HG02571 (cell line): ENCODE measurements at regions not wholly inside any gene's neighbourhood (a gene's known extent, or its start where the extent isn't known, plus 50 kb on each side); places are given as distances from the start of the nearest gene placed in this dataset.

ENCODE experiments used
- ATAC-seq: cut with Tn5 transposase; IDR thresholded peaks from one replicate; pipeline ENCODE4 v1.9.1; 2021; ENCODE audit warnings: mild to moderate bottlenecking, moderate library complexity; ENCODE audit not compliant: unreplicated experiment

DNA sequence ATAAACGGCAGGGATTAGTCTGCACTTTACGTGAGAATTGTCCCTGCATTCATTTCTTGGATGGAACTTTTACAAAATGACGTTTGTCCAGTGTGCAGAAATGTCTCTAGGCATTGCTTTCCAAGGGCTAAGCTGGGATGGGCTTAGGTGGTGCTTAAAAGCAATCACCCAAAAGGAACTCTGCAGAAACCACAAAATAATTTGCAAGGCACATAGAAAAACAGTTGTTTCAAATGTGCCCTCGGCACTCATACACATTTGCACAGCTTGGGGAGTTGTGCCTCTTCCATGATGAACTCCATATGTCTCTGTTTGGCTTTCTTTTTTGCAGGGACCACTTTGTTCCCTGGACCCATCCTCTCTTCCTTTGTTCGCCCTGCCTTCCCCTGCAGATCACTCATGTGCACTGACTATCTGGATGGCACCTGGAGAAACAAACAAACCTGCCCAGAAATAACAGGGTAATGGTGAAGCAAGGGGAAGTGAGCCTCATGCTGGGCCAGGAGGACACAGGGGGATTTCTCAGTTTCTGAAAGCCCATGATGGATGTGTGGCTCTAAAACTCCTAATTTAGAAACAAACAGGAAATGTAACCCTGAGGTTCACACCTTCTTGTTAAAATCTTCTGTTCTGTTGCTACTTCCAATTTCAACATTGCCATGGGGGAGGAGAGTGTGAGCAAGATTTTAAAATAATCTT, 150.2 kb downstream of the SNX19 start:
- no peak for ATAC-seq

DNA sequence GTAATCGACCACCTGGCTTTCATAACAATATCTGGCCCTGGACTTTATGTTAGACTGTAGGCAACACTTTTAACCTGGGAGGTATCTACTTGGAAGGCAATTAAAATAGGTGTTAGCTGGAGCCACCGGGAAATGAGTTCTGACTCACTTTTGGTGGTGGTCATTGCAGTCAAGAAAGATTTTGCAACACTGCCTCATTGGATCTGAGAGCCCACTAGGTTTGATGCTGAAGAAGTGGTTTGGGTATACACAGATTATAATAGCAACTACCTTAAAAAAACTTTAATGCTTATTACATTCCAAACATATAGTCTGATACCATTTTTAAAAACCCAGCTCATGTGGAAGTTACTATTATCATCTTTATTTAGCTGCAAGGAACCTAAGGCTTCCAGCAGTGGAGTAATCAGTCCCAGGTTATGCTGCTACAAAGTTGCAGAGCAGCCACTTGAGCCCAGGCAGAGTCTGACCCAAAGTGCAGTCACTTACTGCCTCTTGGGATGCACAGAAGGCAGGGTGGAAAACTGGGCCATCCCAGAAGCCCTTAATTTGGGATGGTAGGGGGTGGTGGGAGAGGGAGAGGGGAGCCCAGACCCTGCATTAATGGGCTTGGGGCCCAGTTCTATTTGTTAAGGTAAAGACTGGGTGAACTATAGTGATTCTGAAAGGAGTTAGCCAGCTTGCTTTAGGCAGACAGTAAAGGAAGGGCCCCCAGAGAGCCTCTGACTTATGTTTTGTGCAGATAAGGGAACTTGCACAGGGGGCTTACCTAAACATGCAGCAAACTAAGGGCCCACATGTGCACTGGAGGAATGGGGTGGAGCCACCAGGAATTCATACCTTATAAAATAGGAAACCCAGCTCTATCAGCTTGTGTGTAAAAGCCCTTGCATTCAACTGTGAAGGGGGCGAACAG, 149.4 kb downstream of the SNX19 start:
- ATAC-seq: no peak

DNA sequence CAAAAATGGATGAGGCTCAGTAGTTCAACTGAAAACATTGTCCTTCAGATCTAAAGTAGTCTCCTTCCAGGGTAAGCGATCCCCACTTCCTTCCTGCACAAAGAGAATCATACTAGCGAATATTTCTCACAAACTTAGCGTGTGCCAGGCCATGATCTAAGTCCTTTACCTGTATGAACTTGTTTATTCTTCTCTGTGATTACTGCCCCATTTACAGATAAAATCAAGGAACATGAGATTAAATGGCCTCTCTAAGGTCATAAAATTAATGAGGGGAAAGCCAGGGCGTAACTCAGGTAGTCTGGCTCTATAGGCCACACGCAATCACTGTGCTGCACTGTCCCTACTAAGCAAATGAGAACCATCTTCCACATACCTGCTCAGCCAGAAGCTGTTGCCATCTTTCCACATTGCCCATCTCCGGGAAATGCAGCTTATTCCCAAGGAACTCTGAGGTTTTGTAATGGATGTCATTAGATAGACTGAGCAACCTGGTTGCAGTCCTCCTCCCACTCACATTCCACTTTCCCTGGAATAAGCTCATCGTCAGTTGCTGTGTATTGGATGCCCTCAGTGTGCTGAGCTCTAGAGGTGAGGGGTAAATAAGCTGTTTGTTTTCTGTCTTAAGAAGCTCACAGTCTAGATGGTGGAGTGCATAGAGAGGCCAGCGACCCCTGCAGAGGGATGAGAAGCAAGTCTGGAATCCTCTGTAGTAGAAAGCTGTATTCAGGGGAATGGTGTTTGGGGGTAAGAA, 146.3 kb downstream of the SNX19 start:
- no peak for ATAC-seq

DNA sequence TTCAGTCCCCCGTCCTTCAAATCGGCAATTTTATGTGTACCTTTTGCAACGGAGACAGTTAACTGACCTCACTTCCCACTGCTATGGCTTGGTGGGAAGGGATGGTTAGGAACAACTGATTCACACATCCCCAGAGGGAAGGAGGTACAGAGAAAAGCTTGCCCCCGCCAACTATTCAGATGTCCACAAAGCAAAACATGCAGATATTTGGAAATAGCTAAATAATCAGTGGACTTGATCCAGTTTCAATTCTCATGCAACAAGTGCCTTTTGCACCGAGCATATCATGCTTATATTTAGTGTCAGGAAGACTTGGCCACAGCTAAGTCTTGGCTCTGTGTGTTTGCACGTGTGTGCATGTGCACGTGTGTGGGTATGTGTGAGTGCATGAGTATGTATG, 144.6 kb downstream of the SNX19 start:
- no peak for ATAC-seq

DNA sequence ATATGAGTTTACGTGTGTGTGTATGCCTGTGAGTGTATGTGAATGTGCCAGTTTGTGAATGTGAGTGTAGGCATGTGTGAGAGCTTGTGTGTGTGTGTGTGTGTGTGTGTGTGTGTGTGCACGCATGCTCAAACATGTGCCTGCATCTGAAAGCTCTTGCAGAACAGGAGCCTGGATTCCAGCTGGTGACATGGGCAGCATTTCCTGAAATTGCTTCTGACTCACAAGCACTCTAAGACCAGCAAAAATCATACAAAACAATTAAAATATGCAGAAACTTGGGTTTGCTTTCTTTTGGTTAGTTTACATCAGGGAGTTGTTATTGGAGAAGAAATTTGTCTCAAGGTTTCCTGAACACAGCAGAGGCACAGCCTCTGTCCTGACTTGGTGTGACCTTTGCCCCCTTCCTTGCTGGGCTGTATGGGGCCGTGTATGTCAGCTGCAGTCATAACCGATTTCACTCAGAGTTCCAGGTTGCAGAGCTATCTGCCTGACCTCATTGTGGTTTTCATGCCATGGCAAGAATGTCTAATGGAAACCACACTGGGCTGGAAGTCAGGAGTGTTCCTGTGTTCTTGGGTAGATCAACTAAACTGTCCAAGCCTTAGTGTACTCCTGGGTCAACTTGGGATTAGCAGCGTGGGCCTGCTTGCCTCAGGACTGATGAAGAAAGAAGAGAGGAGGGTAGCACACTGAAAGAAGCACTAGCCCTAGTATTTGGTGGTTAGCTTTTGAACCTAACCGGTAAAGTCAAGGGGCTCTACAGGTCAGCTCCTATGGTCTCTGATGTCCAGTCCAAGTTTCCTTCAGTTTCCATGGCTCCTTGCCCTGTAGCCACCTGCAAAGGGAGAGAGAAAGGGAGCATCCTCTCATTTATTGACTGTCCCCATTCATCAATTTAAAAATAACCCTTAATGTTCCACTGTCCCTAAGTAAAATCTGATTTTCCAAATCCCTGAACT, 143.7 kb downstream of the SNX19 start:
- no peak for ATAC-seq

DNA sequence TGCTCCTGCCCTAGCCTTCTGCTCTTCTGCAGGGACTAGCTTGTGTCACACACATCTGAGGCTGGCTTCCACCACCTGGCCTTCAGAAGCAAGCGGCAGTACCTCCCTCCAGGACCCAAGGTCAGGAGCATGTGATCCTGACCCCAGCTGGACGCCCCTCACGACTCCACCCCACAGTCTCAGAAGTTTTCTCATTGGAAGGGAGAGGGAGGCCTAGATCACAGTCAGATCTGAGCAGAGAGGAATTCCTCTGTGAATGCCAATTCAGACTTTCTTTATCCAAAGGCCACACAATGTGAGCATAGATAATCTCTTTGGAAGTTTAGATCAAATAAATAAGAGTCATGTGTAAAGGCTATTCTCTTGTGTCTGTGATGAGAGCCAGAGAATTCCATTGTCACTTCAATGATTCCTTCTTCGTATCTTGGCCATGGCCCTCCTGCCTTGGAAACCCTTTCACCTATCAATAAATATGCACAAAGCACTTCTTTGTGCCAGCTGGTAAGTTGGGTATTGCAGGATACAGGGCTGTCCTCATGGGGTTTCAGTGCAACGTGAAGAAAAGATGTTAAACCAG, 142.9 kb downstream of the SNX19 start:
- ATAC-seq: no peak

DNA sequence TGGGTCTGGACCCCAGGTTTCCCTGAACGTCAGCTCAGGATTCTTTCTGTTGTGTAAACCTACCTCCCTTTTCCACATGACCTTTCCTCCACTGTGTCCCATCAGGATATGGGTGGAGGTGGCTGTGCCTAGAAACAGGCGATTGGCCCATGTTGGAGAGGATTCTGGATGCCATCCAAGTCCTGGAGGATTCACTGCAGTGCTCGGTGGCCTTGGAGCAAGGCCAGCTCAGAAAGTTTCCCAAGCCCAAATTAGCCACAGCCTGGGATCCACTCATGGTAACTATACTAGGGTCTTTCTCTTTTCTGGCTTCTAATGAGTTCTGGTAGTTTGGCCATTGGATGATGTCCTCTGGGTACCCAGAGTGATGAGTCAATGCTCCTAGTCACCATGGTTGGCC, 141.6 kb downstream of the SNX19 start:
- no peak for ATAC-seq

DNA sequence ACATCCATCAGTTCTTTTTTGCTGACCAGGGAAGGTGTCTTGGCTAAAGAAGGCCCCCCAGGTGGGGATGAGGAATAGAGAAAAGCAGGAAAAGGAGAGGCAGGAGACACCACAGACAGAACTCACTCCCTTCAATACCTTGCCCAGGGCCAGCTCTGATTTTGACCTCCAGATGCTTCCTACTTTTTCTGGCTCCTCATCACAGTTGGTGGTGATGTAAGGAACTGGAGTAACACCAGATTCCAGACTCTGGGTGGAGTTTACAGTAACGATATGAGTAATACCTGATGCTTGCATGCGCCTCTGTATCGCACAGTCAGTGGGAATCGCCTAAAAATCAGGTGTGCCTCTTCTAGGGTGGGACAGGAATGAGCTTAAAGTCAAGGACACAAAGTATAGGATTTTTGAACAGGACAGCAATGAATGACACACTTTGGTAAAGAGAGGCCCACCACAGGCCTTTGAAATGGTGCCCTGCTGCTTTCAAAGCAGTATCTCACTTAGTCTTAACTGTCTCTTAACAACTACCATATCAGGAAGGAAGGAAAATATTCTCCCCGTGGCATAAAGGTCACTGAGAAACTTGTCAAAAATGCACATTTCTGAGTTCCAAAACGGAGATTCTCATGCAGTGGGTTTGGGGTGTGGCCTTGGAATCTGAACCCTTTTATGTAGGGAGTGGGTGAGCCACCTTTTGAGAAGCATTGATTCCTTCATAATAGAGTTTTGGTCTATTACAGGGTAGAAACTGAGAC, 140.8 kb downstream of the SNX19 start:
- ATAC-seq: no peak

DNA sequence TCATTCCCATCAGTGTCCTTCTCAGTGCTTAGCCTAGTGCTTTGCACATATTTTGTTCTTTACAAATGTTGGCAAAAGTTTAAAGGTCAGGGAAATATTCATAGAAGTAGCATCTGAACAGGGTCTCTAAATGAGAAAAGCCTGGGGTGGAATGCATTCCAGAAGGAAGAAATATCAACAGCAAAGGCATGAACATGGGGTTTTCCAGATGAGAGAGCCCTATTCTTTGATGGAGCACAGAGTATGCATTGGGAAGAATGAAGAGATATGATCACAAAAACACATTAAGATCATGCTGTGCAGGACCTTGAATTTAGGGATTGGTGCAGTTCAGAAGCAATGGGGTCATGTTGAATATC, 140.2 kb downstream of the SNX19 start:
- ATAC-seq: no peak

DNA sequence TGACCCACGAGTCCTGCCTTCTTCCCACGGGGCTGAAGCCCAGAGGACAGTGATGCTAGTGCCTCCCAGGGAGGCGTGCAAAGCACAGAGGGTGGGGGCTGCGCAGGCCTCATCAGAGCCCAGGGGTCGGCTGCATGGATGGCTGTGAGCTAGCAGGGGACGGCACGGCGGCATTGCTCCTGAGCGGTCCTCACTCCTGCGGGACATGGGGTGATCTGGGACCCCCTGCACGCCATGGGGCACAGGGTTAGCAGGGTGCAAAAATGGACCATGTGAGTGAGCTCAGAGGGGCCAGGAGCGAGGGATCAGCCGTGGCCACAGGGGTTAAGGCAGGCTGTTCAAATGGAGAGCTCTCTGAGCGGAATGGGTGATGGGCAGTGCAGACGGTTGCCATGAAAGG, 138.3 kb downstream of the SNX19 start:
- no peak for ATAC-seq

DNA sequence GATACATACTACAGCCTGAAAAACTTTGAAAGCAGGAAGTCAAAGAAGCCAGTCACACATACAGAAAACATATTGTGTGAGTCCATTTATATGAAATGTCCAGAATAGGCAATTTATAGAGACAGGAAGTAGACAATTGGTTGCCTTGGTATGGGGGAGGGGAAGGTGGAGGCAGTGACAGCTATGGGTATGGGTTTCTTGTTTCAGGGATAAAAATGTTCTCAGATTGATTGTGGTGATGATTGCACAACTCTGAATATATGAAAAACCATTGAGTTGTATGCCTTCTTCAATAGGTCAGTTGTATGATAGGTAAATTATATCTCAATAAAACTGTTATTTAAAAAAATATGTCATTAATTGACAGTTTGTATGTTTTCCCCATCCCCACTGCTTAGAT, 137.6 kb downstream of the SNX19 start:
- ATAC-seq: no peak

DNA sequence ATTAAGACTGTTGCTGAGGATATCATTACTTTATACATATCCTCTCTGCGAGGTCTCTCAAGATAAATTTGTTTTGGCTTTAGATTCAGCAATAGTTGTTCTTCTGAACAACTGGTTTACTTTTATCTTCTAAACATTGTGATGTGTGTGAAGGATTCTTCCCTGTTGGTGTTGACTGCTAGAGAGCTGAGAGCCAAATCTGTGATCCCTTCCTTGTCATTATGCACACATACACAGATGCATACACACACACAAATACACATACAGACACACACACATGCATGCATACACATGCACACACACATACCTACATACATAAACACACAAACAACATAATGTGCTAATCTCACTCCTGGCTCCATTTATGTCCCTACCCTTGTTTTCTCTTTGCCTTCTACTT, 137.0 kb downstream of the SNX19 start:
- no peak for ATAC-seq

DNA sequence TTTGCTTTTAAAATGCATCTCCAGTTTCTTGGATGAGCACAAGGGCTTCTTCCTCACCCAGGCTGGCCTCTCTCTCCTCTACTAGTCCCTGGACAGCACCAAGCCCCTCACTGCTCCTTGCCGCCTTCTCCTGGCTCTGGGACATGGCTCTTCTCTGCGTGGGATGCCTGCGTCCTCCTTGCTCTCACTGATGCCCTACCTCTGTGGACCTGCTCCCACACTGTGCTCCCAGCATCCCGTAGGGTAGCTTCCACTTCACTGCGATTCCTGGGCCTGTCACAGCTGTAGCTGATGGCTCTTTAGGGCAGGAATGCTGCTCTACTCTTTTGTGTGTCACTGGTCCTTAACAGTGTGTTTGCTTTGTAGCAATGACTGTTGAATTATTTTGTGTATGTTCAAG, 136.3 kb downstream of the SNX19 start:
- no peak for ATAC-seq

DNA sequence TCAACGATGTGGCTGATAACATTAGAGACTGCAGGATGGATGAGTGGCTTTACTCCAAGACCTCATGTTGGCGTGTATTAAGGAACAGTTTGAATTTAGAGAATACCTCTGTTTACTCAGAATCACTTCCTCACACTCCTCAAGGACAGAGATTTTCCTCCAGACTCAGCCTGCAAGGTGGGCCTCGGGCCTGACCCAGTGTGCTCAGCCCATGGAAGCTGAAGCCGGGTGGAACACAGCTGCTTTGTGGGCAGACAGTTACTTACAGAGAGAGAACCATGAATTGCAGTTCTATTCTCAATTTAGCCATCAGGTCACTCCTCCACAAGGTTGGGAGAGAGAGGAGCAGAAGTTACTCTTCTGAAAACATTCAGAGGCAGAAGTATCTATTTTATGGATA, 135.8 kb downstream of the SNX19 start:
- no peak for ATAC-seq

DNA sequence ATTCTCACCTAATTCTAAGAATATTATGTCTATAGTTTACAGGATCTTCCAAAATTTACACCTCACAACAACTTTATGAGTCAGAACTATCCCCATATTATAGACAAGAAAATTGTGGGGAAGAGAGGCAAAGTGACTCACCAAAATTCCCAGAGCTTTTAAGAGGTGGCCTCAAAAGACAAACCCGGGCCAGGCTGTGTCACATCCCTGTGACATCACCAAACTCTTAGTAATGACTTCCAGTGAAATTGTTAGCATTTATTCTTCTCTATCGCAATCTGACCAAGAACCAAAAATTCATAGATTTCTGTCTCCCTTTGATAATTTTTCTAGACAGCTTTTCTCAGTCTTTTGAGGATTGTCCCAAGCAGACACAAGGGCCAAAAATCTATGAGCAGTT, 134.3 kb downstream of the SNX19 start:
- no peak for ATAC-seq

DNA sequence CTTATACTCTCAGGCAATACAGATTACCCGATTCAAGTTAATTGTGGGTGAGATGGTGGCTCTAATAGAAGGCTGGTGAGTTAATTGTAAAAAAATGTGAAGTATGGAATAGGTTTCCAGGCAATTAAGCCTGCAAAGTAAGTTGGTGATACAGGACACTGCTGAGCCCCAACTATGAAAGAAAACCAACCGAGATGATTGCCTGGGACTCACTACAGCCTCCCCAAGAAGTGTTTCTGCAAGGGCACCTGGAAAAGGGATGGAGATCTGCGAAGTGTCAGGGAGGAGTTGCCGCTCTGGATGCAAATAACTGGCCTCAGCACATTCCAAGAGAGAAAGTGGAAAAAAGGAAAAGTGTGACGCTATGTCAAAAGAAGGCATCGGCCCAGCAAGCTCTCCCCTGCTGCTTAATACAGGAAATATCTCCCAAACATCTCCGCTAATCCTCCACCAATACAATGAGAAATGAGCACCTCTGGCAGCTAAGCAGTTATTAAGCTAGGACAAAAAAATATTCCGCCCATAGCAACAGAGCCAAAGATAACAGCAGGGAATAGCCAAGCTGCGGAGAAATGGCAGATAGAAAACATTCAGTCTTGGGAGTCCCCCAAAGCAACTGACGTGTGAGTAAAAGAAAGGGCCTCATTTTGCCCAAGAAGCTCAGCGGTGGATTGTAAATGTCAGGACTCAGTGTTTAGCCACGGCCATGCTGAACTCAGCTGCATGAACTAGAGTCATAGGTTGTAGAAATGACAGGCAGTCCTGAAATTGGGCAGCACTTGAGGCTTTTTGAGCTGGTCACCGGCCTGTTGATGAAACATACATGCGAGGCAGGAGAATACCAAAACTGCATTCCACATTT, 133.7 kb downstream of the SNX19 start:
- ATAC-seq: no peak

DNA sequence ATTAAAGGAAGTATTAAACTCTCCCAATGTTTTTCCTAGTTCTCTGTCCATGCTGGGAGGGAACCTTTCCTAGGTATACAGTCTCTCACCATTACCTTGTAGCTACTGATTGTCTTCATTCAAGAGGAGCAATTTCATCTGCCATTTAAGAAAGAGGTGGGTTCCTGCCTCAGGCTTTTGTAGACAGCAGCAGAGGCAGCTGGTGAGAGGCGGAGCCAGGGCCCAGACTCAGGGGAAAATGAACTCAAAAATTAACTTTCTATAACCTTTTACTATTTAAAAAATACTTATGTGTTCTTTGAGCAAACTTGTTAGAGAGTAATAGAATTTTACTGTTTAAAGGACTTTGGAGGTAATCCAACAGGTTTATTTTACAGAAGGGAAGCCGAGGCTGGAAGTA, 133.0 kb downstream of the SNX19 start:
- ATAC-seq: no peak

DNA sequence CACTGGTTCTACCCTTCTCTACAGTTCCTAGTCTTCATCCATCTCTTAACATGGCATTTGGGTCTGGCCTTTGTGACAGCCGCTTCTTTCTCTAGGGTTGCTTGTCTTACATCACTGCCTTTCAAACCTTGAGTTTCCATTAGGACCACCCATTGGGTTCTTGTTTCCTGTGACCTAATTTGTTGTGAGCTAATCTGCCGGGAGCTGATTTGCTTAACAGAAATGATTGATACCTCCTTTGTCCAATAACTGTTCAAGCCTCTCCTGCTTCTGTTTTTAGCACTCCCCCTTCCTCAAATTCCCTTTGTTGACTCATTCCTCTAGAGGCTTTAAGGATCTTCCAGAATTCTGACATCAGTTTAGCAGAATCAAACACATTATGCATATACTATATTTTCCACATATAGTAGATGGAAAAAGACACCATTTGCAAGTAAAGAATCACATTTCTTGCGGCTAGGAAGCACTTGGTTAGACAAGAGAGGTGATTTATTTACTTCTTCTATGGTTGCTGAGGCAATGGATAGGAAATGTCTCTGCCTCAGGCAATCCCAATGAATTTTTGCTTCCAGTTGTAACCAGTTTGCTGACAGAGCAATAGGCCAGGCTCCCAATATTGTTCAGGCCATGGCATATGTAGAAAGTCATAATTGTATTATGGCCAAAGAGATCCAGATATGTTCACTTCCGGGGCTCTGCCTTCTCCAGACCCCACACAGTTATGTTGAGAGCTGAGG, 130.7 kb downstream of the SNX19 start:
- ATAC-seq: no peak
